Dermis blood vessel endothelial cell (primary cell): ENCODE measurements at regions not wholly inside any gene's neighbourhood (a gene's known extent, or its start where the extent isn't known, plus 50 kb on each side); places are given as distances from the start of the nearest gene placed in this dataset.
"Not testable (repeated sequence)": the region's sequence is repeated elsewhere in the genome, so short reads cannot be mapped to it uniquely, and the experiment has no call there.

Experiments used
- DNase-seq: peaks from one replicate; pipeline ENCODE4 v3.0.0; 2010

DNA sequence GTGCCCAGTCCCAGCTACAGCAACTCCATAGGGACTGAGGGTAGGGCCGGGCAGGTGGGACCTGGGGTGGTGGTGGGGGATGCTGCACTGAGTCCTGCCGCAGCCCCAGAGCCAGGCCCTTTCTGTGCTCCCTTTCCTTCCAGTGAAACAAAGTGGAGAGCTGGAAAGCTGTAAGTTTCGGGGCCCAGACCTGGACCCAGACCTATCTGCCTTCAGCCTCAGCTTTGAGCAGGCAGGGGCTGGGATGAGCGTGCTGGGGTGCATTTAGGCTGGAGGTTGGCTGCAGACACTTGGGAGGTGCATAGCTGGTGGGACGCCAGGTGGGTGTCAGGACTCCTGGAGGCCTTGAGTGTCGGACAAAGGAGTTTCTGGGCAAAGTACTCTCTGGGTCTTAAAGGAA, 92.7 kb upstream of the C1orf174 start:
- DNase-seq, result no peak

GRCh38 chr1:3993619-3994375, 93.7 kb upstream of the C1orf174 start:
- DNase-seq, result no peak

DNA sequence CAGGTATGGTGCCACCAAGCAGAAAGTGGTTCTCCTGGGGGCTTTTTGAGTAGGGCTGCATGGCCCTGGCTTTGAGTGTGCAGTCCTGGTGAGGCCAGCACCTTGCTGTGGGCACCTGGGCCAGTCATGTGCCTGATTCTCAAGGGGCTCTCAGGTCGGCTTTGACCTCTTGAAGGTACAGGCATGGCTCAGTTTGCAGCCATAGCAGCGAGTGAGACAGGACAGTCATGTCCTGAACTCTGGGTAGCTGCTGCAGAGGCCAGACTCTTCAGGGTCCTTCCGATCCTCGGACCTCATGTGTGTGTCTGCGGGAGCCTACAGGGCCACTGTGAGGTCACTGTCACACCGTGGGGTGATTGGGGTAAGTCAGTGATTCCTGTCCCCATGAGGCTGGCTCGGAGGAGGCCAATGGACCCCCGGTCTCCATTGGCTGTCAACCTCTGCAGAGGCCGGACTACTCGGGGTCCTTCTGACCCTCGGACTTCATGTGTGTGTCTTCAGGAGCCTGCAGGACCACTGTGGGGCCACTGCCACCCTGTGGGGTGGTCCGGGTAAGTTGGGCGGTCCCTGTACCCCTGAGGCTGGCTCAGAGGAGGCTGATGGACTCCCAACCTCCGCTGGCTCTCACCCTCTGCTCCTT, 95.2 kb upstream of the C1orf174 start:
- no peak for DNase-seq

GRCh38 chr1:3996846-3997705, 97.0 kb upstream of the C1orf174 start:
- DNase-seq, result no peak

DNA sequence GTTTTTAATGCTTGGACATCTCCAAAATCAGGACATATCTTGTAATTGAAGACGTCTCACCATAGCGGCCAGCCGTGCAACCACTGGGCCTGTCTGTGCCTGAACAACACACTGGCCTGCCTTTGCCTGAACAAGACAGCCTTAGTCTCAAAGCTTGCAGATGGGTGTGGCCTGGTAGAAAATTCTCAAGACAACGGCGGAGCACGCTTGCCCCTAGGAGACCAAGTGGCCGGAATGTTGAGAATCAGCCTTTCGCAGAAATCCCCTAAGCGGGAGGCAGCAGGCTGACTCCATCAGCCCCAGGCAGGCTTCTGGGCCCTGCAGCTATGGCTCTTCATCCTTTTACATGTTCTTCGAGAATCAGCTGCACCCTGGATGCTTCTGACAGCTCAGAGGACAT, 98.0 kb upstream of the C1orf174 start:
- no peak for DNase-seq

- DNase-seq, result not testable (repeated sequence)
Observed at GRCh38 chr1:3999514-3999913, 99.4 kb upstream of the C1orf174 start.

- no peak for DNase-seq
Observed at GRCh38 chr1:3999941-4000735, 100.1 kb upstream of the C1orf174 start.

- DNase-seq, result no peak
Observed at GRCh38 chr1:4000811-4001251, 100.8 kb upstream of the C1orf174 start.

DNA sequence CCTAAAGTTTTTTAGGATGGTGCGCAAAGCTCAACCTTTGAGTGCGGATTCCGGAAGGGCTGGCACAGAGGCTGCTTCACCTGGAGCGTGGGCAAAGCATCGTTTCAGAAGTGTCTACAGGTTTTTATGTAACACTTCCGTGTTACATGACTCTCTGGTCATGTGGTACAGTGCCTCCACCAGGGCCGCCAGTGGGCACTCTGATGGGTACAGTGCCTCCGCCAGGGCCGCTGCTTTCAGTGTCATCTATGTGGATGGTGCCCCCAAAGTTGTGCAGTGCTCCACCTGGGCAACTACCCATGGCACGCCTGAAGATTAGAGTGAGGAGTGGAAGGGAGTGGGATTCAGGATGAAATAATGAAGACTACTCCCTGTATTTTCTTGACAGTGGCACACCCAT, 101.4 kb upstream of the C1orf174 start:
- no peak for DNase-seq

GRCh38 chr1:4002061-4002521, 102.0 kb upstream of the C1orf174 start:
- DNase-seq, result no peak

GRCh38 chr1:4002741-4003140, 102.7 kb upstream of the C1orf174 start:
- no peak for DNase-seq

DNA sequence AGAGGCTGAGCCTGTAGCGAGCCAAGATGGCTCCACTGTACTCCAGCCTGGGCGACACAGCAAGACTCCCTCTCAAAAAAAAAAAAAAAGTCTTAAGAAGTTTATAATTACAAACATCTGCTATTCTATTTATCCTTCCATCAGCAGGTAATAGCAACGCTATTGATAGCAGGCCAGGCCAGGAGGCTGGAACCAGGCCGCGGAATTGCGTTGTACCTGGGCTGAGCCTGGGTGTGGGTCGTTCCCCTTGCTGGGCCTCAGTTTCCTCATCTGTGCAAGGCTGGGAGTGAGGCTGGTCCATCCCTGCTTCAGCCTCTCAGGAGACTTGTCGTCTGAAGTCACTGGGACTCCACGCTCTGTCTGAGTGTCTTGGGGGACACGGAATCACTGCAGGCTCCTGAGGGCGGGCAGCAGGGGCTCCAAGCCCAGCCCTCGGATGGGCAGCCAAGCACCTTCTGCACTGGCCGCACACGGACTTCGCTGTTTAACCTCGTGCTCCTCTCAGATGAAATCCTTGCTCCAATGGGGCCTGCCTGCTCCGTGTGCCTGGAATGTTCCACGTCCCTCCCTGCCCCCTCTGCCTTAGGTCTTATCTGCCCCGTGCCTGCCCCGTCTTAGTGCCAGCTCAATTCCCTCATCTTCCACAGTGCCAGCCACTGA, 103.9 kb upstream of the C1orf174 start:
- DNase-seq, result no peak

- no peak for DNase-seq
Observed at GRCh38 chr1:4004635-4005430, 104.8 kb upstream of the C1orf174 start.

GRCh38 chr1:4005431-4005830, 105.4 kb upstream of the C1orf174 start:
- DNase-seq, result no peak

DNA sequence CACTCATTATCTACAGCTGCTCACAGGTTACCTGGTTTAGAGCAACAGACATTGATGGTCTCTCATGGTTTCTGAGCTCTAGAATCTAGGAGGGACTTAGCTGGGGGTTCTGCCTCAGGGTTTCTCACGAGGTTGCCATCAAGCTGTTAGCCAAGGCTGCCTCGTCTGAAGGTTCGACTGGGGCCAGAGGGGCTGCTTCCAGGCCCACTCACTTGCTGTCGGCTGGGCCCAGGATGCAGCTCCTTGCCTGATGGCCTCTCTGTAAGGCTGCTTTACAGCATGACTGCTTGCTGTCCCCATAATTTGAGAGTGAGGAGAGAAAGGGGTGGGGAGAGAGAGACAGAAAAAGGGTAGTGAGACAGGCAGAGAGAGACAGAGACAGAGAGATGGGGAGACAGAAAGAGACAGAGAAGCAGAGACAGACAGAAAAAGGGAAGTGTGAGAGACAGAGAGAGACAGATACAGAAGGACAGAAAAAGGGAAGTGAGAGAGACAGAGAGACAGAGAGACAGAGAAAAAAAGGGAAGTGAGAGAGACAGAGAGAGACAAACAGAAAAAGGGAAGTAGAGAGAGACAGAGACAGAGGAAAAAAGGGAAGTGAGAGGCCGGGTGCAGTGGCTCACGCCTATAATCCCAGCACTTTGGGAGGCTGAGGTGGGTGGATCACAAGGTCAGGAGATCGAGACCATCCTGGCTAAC, 106.8 kb upstream of the C1orf174 start:
- no peak for DNase-seq

- DNase-seq, result no peak
Observed at GRCh38 chr1:4010284-4010683, 110.2 kb upstream of the C1orf174 start.

DNA sequence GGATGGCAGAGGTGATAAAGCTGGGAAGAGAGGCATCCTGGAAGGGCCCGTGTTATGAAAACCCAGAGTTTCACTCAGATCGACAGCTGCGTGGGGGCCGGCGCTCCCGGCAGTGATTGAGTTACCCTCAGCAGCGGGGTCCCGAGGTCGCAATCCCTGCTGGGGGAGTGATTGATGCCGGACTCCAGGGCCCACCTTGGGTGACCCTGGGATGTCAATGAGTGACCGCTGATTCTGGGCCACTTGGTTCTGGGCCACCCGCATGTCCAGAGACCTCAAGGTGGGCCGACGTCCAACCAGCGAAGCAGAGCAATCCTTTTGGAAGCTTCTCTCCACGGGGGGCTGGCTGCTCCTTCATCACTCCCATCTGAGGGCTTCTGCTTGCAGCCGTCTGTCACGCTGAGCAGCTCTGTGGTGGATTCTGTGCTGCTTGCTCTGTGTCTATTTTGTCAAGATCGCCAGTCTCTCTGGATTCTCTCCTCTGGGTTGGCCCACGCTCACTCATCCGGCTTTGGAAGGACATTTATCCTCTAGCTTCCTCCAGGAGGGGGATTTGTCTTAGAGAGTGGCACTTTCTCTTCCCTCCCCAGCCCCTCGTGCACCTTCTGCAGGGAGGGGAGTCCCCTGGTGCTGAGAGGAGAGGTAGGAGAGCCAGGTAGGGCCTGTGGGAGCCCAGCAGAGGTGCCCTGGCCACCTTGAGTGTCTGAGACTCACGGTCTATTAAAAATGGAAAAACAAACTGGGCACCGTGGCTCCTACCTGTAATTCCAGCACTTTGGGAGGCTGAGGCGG, 110.9 kb upstream of the C1orf174 start:
- DNase-seq, result no peak

DNA sequence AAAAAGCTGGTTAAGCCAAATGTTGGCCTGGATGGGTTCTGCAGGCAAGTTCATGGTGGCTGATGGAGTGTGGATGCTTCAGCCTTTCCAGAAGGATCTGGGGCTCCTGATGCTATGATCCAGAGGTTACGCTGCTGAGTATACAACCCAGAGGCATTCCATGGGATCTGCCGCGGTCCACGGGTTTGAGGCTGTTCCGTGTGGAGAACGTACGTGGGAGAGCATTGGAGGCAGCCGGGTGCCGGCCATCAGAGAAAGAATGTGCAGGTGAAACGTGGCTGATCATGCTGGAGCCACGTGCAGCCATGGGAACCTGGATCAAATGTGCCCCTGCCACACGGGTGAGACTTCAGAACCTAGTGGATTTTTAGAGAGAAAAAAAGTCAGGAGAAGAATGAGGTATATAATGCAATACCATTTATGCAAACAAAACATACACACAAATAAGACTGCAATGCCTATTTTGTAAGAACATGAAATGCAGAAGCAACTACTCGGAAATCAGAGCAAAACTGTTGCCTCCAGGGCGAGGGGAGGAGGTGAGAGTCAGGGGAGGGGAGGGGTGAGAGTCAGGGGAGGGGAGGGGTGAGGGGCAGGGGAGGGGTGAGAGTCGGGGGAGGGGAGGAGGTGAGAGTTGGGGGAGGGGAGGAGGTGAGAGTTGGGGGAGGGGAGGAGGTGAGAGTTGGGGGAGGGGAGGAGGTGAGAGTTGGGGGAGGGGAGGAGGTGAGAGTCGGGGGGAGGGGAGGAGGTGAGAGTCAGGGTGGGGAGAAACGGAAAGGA, 116.5 kb upstream of the C1orf174 start:
- no peak for DNase-seq
